NT2/D1 (cell line): ENCODE measurements at regions not wholly inside any gene's neighbourhood (a gene's known extent, or its start where the extent isn't known, plus 50 kb on each side); places are given as distances from the start of the nearest gene placed in this dataset.

Experiments used
- SUZ12 ChIP-seq: IDR thresholded peaks from 2 replicates; pipeline ENCODE4 v1.6.1; 2011; ENCODE audit not compliant: insufficient read length, insufficient read depth; ENCODE audit errors: extremely low read depth
- YY1 ChIP-seq: IDR thresholded peaks from 2 replicates; pipeline ENCODE4 v1.6.1; 2011; ENCODE audit not compliant: insufficient read length, insufficient read depth
- ZNF274 ChIP-seq: IDR thresholded peaks from 2 replicates; pipeline ENCODE4 v1.6.1; 2011; ENCODE audit warnings: mild to moderate bottlenecking, low read depth, low read length

GRCh38 chr2:212721026-212721451, 182.4 kb upstream of the ERBB4 start:
- no peak for TF ChIP-seq YY1
- TF ChIP-seq SUZ12, result no peak
- no peak for TF ChIP-seq ZNF274
